GM18951 (cell line): ENCODE measurements at regions not wholly inside any gene's neighbourhood (a gene's known extent, or its start where the extent isn't known, plus 50 kb on each side); places are given as distances from the start of the nearest gene placed in this dataset.
"Not testable (repeated sequence)": the region's sequence is repeated elsewhere in the genome, so short reads cannot be mapped to it uniquely, and the experiment has no call there.

Experiments
- POLR2A ChIP-seq: IDR thresholded peaks from 4 replicates; pipeline ENCODE4 v1.6.1; 2011; ENCODE audit warnings: mild to moderate bottlenecking; ENCODE audit not compliant: insufficient read length, insufficient read depth; ENCODE audit errors: extremely low read depth
- in situ Hi-C: fragments of 300-500 bp; cut with MboI; formaldehyde crosslinking; loops from one replicate; pipeline ENCODE4 v1.12.0; 2022; ENCODE audit warnings: low sequenced_read_pairs, mixed read lengths, inconsistent platforms; ENCODE audit not compliant: unreplicated experiment

DNA sequence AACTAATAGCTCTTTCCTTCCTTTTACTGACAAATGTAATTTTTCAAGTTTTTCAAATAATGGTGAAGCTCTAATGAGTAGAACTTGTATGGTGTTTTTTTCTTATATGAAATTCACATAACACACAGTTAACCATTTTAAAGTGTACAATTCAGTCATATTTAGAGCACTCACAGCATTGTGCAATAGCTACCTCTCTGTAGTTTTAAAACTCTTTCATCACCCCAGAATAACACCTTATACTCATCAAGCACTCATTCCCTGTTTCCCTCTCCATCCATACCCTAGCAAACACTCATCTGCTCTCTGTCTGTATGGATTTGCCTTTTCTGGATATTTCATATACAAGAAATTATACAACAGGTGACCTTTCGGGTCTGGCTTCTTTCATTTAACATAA is 207.9 kb upstream of the SLC38A2 start:
- in situ Hi-C loops = no loop called here
- no peak for TF ChIP-seq POLR2A

DNA sequence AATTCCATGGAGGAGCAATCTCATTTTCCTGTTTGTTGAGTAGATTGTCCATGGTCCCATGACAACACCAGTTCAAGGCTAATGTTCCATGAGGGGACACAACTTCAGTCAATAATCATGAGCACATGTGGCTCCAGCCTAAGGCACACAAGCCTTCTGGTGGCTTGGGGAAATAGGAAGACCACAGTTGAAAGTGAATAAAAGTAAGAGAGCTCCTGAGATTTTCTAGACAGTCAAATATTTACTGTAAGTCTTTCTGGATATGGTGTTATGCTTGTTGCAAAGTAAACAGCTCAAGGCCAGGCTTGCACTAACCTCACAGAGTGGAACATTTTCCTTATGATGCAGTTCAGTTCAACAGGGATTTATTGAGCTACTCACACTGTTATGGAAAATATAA is 206.9 kb upstream of the SLC38A2 start:
- TF ChIP-seq POLR2A = no peak
- in situ Hi-C loops = no loop called here

DNA sequence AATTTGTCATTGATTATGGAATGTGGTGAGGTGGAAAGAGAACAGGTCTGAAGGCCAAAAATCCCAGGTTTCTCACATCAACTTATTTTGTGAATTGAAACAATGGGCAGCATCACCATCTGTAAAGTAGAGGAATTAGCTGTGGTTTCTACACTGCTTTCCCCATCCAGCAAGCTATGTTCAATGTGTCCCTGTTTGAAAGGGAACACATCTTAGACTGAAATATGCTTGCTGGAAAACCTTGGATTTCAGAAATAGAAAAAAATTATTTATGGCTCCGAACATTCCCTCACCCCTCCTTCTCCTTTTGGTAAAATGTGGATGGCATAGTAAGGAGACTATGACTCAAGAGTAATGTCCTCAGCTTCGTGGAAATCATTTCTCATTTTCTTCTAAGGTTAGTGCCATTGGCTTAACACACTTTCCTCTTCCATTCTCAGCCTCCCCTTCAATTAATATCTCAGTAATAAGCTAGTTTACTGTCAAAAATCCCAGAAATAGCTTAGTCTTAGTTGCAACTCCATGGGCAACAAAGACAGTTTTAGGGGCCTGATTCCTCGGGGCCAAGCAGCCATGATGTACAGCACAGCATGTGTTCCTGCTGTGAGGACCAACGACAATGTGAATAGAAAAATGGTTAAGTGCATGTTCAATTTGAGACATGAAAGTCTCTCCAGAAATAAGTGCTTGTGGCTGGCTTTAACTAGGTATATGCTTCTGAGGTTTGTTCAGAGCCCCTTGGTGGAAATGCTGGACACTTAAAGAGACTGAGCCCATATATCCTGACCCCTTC is 205.8 kb upstream of the SLC38A2 start:
- no peak for TF ChIP-seq POLR2A

DNA sequence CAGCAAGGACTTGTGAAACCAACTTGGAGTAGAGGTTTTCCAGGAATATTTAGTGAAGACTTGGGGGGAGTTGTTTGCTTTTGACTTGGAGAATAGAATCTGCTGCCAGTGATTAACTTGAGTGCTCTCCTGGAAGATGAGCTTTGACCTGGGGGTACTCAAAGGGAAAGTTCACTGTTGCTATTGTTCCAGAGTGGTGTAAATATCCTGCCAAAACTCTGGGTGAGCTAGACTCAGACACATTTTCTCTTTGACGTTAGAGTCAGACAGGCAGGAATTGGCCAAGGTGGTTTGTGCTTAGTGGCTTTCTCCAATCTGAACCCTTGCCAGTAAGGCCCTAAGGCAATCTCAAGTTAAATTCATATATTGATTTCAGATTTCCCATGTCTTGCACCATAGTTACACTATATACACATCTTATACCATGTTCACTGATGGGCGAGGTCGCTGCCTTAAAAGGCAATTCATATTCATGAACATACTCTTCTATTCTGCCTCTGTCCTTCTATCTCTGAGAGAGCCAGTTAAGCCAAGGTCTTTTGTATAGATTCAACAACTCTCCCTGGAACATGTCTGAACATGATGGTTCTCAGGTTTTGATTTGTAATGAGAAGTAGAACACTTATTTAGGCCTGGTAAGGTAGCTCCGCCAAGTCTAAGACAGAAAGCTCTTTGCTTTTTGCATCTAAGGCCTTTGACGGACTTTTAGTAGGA is 204.6 kb upstream of the SLC38A2 start:
- TF ChIP-seq POLR2A = no peak
- in situ Hi-C loops = no loop called here

More for the DNA sequence above, 205.8 kb upstream of the SLC38A2 start:
- in situ Hi-C loops = no loop called here

DNA sequence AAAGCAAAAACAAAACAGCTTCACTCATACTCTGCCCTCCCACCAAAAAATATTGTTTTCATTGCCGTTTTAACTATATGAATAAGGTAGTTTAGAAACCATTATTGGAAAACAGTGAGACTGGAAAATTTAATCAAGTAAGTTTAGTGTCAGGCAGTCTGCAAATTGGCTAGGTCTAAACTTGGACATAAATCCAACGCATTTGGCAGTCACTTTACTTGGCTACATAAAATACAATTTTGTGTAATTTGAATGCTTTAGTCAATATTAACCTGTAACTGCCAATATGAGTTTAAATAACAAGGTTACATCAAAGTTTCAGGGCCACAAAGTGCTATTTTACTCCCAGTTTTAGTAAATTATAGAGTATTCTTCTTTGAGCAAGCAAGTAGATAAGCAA is 202.3 kb upstream of the SLC38A2 start:
- in situ Hi-C loops = no loop called here
- TF ChIP-seq POLR2A = no peak

DNA sequence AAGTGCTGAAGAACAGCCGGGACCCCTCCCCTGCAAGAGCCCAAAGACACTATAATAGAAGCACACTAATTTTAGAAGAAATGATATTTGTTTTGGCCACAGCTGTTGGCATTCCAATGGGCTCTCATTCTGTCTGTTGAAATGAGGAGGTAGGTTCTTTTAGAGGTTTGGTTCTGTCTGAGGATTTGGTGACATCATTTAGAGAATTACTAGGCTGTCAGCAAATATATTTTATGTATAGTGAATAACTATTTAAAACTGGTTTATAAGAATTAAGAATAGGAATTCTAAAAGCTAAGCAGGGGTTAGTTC is 200.7 kb upstream of the SLC38A2 start:
- TF ChIP-seq POLR2A = no peak
- in situ Hi-C loops = no loop called here

DNA sequence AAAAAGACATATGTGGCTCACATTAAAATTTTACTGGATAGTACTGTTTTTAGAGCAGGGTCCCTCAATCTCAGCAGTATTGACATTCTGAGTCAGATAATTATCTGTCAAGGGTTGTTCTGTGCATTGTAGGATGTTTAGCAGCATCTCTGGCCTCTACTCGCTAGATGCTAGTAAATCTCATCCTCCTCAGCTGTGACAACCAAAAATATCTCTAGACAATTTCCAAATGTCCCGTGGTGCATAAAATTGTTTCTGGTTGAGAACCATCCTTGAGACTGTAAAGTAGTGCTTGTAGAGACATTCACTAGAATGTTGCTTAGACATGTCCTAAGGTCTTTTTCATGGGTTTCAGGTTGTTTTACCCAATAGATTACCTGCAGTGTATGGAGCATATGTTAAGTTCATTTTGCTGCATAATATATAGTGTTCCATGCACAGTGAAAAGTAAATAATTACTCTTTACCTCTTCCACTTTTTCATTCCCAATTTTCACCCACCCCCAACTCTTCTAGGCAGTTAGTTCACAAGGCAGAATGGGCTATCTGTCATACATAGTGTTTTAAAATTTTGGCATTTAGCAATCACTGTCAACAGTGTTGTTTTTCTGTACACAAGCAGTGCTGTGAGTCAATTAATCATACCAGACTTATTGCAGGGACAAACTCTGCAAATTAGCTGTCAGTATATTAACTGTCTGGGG is 200.2 kb upstream of the SLC38A2 start:
- in situ Hi-C loops = no loop called here
- no peak for TF ChIP-seq POLR2A

DNA sequence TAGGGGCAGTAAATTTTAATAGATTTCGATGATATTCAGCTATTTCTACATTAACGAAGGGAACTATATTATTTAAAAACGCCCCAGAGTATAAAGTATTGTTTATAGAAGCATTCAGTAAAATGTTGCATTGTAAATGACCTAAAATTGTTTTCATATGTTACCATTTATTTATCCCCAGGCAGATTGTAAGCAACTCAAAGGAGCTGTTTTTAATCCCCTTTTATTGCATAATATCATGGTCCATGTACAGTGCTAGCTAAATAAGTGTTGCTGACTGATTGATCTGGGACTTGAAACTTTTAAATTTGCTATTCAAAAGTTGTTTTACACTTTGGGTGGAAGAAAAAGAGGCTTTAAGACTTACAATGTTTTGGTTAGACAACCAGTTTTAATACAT is 199.0 kb upstream of the SLC38A2 start:
- in situ Hi-C loops = no loop called here

DNA sequence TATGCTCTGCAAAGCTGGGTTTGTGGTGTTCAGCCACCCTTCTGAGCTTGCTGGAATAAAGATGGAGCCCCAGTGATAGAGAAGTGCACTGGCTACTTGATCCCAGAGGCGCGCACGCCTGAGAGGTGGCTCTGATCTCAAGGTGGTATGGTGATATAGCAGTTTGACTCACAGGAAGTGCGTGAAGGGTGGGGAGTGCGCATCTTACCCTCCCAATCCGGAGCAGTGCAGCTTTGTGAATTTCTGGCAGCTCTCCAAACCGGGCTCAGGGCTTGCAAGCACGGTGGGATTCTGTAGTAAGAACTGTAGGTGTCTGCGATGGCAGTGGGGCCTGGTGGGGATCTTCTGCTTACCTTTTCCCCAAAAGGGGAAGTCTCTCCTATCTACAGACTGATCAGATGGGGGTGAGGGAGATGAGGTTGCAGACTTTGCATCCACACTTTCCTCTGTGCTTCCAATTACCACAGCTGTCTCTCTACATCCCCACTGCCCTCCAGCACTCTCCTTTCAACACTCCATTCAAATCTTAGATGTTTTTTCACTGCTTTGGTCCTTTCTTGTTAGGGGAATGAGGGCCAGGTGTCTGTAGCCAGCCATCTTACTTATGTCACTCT is 197.4 kb upstream of the SLC38A2 start:
- in situ Hi-C loops = no loop called here
- TF ChIP-seq POLR2A = no peak

More for the DNA sequence above, 199.0 kb upstream of the SLC38A2 start:
- TF ChIP-seq POLR2A = no peak

DNA sequence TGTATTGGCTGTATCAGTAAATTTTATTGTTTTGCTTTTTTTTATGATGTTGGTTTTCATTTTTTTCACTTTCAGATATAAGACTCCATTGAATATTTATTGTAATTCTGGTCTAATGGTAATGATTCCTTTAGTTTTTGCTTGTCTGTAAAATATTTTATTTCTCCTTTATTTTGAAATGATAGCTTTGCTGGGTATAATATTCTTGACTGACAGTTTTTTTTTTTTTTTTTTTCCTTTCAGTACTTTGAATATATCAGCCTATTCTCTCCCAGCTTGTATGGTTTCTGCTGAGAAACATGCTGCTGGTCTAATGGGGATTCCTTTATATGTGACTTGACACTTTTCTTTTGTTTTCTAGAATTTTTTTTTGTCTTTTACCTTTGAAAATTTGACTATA is 195.1 kb upstream of the SLC38A2 start:
- TF ChIP-seq POLR2A = no peak
- in situ Hi-C loops = no loop called here

DNA sequence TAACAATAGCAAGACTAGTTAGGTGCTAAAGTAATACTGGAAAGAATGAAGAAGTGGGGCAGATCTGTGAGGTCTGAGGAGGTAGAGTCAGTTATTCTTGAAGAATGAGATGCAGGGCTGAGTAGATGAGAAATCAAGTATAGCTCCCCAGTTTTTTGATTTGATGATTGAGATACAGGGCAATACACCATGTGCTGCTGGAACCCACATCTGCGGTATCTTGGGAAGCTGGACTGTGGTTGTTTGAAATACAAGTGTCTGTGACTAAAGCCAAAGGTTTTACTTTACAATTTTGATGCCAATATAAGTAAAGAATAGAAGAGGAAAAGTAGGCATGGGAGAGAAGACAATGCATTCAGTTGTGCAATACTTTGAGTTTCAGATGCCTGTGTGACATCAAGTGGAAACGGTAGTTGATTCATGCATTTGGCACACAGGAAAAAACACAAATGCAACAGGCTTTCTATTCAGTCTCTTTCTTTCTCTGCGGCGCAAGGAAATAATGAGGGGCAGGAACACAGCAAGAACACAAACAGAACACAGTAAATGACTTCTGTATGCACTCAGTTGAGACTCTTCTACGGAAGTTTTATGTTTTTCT is 190.2 kb upstream of the SLC38A2 start:
- in situ Hi-C loops = no loop called here
- no peak for TF ChIP-seq POLR2A

DNA sequence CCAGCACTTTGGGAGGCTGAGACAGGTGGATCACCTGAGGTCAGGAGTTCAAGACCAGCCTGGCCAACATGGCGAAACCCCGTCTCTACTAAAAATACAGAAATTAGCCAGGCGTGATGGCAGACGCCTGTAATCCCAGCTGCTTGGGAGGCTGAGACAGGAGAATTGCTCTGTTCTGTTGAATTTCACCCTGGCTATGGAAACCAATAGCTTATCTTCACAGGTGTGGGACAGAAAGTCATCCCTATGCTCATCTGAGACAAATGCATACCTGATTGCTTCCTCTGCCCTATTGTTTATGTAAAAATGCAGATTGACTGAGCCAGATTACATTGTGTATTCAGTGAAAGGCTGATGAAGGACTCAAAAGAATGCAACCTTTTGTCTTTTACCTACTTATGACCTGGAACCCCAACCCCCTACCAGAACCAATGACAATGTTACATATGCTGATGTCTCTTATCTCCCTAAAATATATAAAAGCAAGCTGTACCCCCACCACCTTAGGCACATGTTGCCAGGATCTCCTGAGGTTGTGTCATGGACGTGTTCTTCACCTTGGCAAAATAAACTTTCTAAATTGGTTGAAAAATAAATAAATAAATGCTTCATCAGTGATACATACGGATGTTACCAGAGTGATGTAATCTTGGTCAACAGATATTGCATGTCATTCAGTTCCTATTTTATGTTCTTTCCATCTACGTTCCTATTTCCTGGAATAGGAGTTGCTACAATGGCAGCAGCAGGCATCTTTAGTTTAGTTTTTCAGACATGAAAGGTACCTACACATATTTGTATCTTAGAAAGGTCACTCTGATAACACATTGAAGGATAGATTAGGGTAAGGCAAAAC is 189.4 kb upstream of the SLC38A2 start:
- in situ Hi-C loops = not testable (repeated sequence)

DNA sequence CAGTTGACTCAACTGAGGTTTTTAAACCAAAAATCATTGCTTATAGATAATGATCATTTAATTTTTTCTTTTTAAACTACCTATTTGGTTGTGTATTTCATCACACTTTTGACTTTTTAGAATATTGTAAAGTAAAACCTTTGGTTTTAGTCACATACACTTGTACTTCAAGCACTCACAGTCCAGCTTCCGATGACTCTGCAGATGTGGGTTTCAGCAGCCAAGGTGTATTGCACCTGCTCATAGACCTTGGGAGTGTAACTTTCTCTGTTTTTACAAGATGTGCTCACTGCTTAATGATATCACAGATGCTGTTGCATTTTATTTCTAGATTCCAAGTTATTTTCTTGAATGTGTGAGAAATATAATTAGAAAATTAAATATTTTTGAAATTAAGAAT is 188.3 kb upstream of the SLC38A2 start:
- in situ Hi-C loops = no loop called here
- TF ChIP-seq POLR2A = no peak

DNA sequence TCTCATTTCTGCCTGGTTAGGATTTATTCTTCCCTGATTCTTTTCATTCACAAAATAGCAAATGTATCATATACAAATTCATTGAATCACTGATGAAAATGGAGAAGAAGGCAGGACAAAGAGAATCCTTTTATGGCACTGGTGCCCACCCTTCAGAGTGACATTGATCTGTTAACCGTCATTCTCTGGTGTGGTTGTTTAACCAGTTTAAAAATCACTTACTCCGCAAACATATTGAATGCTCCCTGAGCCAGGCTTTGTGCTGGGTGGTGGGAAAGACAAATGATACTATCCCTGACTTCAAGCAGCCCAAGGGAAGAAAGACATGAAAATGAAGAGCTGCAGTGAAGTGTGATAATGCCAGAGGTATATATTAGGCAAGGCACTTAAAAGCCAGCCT is 187.5 kb upstream of the SLC38A2 start:
- TF ChIP-seq POLR2A = no peak
- in situ Hi-C loops = no loop called here
